ENCODE measurements at regions not wholly inside any gene's neighbourhood (a gene's known extent, or its start where the extent isn't known, plus 50 kb on each side); places are given as distances from the start of the nearest gene placed in this dataset.
"Not testable (repeated sequence)": the region's sequence is repeated elsewhere in the genome, so short reads cannot be mapped to it uniquely, and the experiment has no call there.

GRCh38 chr3:165716592-165716991 lies 120.6 kb downstream of the BCHE start:
- no peak for DNase-seq

- no peak for DNase-seq
Measured at GRCh38 chr3:165713479-165713878, 123.7 kb downstream of the BCHE start.

GRCh38 chr3:165712382-165712781 lies 124.8 kb downstream of the BCHE start:
- DNase-seq = no peak

GRCh38 chr3:165697910-165698309 lies 139.3 kb downstream of the BCHE start:
- DNase-seq = no peak

GRCh38 chr3:165696496-165696895 lies 140.7 kb downstream of the BCHE start:
- DNase-seq = no peak

- DNase-seq = no peak
Measured at GRCh38 chr3:165683947-165684346, 153.3 kb downstream of the BCHE start.

GRCh38 chr3:165682734-165683133 lies 154.5 kb downstream of the BCHE start:
- no peak for DNase-seq

GRCh38 chr3:165669967-165670366 lies 167.3 kb downstream of the BCHE start:
- DNase-seq = no peak

- no peak for DNase-seq
Measured at GRCh38 chr3:165669504-165669903, 167.7 kb downstream of the BCHE start.

GRCh38 chr3:165667676-165668075 lies 169.5 kb downstream of the BCHE start:
- DNase-seq = no peak

- no peak for DNase-seq
Measured at GRCh38 chr3:165658027-165658426, 179.2 kb downstream of the BCHE start.

- DNase-seq = no peak
Measured at GRCh38 chr3:165653130-165653778, 184.0 kb downstream of the BCHE start.

GRCh38 chr3:165649282-165649681 lies 187.9 kb downstream of the BCHE start:
- not testable (repeated sequence) for DNase-seq

- DNase-seq = no peak
Measured at GRCh38 chr3:165645191-165645590, 192.0 kb downstream of the BCHE start.

- DNase-seq = no peak
Measured at GRCh38 chr3:165644331-165644730, 192.9 kb downstream of the BCHE start.

- no peak for DNase-seq
Measured at GRCh38 chr3:165643425-165643824, 193.8 kb downstream of the BCHE start.

- DNase-seq = no peak
Measured at GRCh38 chr3:165642761-165643420, 194.3 kb downstream of the BCHE start.

GRCh38 chr3:165641569-165642310 lies 195.5 kb downstream of the BCHE start:
- no peak for DNase-seq

- DNase-seq = no peak
Measured at GRCh38 chr3:165640970-165641369, 196.3 kb downstream of the BCHE start.

GRCh38 chr3:165640031-165640430 lies 197.2 kb downstream of the BCHE start:
- no peak for DNase-seq

- DNase-seq = no peak
Measured at GRCh38 chr3:165638034-165638433, 199.2 kb downstream of the BCHE start.

- no peak for DNase-seq
Measured at GRCh38 chr3:165636684-165637015, 200.6 kb downstream of the BCHE start.

GRCh38 chr3:165635791-165636683 lies 201.2 kb downstream of the BCHE start:
- DNase-seq = no peak
